ENCODE measurements at regions not wholly inside any gene's neighbourhood (a gene's known extent, or its start where the extent isn't known, plus 50 kb on each side); places are given as distances from the start of the nearest gene placed in this dataset.
"Not testable (repeated sequence)": the region's sequence is repeated elsewhere in the genome, so short reads cannot be mapped to it uniquely, and the experiment has no call there.

DNA sequence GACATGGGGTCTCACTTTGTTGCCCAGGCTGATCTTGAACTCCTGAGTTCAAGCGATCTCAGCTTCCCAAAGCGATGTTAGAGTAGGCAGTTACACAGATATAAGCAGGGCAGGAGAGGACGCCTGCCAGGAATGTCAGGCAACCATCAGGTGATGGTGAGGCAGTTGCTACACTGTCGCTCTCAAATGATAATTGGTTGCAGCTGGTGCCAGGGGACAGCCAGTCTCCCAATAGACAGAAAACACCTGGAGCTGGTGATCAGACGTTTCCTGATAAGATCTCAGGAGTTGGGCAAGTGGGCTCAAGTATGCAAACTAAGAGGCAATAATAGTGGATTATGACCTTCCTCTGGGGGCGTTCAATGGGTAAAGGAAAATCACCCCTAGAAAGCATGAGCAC is 163.1 kb upstream of the RGPD4 start:
- peak; percentile 35 for DNase-seq

DNA sequence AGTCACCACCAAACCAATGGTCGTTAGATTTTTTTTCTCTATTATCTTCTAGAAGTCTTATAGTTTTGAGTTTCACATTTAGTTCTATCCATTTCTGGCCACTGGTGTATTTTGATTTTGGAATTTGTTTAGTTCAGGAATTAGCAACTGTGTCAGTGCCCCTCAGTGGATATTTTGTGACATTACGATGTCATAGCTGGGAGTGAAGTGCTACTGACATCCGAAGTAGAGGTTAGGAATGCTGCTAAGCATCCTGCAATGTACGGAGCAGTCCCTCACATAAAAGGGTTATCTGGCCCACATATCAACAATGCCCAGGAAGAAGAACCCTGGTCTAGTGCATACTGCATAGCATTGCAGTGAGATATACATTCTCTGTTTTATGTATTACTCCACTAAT is 157.4 kb upstream of the RGPD4 start:
- peak; percentile 10 for DNase-seq

DNA sequence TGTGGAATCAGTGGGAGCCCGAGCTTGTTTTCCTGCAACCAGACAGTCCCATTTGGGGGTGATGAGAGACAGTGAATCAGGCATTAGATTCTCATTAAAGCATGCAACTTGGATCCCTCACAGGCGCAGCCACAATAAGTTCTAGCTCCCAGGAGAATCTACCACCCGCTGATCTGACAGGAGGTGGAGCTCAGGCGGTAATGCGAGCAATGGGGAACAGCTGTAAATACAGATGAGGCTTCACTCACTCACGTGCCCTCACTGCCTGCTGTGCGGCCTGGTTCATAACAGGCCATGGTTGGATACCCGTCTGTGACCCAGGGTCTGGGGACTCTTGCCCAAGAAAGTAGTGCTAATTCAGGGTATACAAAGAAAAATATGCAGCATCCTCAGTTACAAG is 144.8 kb upstream of the RGPD4 start:
- DNase-seq, result no peak

DNA sequence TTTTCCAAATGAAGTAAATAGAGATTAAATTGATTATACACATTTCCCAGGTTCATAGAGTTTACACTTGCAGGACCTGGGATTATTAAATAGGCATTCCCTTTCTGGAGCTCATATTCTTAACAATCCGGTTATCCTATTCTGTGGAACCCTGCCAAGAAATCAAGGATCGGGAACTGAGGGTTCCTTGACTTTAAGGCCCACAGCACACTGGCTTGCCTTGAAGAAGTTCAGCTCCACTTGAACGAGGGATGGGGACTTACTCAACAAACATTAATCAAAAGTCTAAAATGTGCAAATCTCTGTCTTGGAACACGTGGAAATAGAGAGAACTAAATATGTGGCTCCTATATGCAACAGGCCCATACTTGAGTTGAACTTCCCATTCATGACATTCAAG is 142.3 kb upstream of the RGPD4 start:
- no peak for DNase-seq

DNA sequence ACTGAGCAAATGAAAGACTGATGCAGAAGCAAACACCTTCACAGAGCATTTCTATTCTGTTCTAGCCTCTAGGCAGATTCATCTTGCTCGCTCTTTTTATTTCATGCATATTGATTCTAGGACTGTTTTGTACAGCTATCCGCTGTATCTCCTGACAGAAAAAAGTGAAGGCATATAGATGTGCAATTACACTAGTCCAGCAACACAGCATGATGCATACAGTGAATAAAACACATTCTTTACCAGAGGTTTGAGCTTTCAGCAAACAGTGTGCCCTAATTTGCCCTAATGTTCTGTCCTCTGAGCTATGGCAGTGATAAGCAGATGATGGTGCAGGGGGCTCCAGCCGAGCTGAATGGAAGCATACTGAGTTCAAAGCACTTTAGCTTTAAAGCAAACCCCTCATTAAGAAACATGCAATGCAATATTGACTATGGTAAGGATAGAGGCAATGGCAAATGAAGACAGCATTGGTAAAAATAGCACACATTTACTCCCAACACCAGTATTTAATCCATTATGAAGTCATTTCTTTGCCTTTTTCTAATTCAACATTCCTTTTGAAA is 141.2 kb upstream of the RGPD4 start:
- DNase-seq, result no peak

DNA sequence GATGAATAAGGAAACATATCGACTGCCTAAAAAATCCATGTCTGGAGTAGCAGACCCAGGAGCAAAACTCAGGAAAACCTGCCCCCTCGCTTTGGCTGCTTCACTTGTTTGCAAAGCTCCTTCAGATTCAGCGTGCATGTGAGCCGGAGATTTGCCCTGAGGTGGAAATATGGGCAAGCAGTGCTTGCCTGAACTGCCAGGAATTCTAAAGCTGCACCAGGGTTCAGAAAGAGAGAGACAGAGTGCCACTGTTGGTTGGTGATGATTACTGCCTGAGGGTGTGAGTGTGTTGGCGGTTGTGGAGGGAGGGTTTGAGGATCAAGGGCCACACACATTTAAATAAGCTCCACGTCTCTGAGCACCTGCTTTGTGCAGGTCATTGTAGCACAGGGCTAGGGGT is 139.6 kb upstream of the RGPD4 start:
- no peak for DNase-seq

DNA sequence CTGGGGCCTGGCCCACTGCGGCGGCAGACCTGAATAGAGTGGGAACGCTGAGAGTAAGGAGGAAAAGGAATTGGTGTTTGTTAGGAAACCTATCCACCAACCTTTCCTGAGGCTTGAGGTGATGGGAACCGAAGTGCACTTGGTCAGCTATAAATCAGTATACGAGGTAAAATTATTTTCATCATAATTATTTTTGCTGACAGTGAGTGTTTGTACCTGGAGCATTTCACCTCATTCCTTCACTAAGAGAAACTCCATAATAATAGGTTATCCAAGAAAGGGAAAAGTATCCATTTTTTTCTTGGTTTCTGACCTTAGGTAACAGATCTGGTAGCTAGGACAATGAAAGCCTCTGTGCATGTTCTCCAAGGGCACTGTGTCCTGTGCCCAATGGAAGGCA is 138.6 kb upstream of the RGPD4 start:
- no peak for DNase-seq

DNA sequence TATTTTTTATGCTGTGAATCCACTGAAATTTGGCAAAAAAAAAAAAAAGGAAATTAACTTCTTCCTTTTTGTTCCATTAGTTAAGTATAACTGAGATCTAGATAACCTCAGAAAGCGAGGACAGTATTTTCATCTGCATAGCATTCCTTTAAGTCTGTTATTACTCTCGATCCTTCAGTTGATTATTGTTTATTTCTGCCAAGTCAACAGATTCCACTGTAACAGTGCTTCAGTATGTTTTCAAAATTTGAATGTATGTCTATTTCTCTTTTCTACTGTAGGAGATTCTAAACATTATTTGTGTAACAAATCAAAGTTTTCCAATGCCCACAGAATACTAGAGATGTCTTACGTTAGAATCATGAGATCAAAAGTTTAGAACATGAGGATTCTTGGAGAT is 133.1 kb upstream of the RGPD4 start:
- DNase-seq, result no peak

DNA sequence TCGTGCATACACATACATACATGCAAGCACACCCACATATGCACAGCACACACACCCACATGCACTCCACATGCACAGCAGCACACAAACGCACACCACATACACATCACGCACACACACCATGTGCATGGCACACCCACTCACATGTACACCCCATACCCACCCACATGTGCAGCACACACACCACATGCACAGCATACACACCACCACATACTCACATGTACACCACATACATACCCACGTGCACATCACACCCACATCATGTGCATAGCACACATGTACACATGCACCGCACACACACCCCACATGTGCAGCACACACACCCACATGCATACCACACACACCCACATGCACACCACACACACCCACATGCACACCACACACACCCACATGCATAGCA is 132.0 kb upstream of the RGPD4 start:
- DNase-seq, result no peak

DNA sequence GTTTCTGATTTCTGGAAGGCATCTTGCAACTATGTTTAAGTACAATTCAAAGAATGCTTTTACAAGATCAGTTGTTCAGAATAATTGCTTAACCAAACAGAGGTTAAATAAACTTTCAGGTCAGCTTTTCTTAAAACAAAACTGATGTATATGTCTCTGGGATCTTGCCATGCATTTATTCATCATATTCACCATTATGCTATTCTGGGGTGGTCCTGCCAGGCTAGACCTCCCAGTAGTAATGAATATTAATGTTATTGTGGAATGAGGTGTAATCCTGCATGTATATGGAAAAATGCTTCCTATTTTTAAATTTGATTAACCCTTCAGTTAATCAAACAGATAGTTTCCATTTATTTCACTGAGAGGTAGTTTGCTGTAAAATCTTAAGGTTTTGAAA is 129.3 kb upstream of the RGPD4 start:
- DNase-seq, result no peak

DNA sequence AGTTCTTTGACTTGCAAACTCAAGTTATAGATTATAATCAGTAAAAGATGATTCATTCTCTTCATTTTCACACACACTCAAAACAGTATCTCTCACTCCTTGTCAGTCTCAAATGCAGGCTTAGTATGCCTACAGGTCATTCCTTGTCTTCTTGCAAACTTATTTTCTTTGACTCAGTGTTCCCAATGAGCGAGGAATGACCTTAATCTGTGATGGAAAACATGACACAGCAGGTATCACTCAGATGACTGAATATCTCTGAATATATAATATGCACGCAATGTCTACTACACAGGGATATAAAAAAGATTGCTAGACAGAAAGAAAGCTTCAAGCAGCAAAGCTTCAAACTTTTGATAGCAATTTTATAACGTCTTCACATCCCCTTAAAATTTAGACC is 127.8 kb upstream of the RGPD4 start:
- DNase-seq, result no peak

DNA sequence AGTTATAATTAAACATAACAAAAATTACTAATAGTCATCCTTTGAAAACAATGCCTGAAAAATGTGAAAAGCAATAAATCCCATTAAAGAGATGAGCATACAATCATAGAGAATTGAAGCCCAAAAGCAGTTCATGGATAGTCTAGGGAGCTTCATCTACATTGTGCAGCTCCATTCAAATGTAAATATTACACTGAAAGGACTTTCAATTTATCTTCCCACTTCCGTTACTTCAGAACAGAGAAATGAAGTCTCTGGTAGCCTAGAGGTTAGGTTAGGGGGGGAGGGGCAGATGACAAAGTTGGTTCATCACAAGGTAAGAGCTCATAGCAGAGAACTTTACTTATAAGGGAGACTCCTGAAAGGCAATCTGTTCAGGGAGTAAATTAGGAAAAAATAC is 126.6 kb upstream of the RGPD4 start:
- no peak for DNase-seq

DNA sequence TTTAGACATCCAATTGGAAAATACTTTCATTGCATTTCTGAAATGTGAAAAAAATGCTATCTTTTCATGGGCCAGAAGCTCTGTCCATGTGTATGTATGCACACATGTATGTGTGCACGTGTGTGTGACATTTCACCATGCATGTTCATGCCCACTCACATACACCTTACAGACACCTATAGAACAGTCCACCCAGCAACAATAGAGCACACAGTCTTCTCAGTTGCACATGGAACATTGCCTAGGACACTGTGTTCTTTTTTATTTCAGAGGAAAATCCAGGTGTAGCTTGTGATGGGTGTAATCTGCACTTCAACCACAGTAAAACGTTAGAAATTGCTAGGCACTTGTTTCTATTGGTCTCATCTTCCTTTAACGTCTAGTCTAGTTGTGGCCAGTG is 114.8 kb upstream of the RGPD4 start:
- DNase-seq, result no peak

DNA sequence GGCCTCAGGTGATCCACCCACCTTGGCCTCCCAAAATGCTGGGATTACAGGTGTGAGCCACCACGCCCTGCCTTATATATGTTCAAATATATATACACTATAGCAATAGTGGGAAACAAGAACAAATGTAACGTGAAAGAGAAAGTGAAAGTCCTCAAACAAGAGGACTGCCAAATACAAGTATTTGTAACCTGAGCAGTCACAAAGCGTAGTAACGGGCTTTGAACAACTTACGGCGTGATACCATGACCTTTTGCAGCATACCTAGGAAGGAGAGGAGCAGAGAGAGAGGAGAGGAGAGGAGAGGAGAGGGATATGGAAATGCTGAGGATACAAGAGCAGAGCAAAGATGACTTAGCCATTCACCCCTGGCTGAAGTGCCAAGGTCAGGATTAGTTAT is 113.8 kb upstream of the RGPD4 start:
- DNase-seq, result peak; percentile 12

DNA sequence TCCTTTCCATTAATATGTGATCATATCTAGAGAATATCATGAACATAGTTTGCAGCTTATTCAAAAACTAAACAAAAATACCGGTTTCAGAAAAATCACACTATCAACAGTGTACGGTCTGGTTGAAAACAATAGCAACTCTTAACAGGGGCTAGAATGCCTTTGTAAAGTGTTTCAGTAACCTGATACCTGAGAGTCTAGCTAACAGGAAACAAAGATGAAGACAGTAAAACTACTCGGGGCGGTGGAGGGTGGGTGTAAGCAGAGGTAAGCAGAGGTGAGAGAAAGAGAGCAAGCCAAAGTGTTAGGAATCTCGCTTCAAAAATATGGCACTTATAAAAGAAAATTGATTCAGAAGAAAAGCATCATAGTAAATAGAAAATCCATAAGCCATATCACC is 109.0 kb upstream of the RGPD4 start:
- DNase-seq, result peak; percentile 66

DNA sequence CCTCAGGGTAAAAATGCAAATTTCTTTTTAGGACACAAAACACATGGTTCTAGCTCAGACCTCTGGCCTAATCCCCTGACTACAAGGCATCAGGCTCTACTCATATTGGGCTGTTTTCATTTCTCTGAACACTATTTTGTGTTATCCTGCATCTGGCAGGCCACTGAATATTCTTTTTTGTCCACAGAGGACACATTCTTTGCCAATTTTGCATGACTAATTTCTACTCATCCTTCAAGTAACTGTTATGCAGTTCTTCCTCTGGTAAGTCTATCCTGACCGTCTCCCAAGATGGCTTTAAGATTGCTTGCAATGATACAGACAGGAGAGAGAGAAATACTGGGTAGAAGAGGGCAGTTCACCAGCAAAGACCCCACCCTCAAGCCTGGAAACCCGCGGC is 107.6 kb upstream of the RGPD4 start:
- DNase-seq, result no peak

DNA sequence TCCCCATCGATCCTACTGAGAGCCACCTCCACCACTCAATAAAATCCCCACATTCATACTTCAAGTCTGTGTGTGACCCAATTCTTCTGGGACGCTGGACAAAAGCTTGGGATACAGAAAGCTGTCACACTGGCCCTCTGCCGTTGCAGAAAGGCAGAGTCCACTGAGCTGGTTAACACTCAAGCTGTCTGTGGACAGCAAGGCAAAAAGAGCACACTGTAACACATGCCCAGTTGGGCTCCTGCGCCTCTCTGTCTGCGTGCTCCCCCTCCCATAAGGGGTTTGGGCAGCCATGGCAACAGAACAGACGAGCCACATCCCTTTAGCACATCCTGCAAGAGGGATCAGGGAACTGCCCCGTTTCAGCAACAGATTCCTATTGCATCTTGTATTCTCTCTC is 106.9 kb upstream of the RGPD4 start:
- DNase-seq, result no peak

DNA sequence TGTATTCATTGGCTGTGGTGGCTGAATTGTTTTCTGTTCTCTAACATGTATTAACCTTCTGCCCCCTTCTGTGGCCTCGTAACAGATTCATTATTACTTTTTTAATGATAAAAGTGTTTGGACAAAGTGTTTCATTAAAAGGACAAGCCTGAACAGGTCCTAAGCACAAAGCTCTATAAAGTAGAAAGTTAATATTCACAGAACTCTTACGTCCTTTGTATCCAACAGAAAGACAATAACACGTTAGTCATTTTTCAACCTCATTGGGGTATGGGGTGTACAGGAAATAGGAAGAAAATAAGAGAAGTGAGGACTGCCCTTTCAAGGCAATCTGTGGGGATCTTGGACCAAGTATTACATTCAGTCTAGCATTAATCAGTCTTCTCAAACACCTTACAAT is 105.5 kb upstream of the RGPD4 start:
- no peak for DNase-seq

DNA sequence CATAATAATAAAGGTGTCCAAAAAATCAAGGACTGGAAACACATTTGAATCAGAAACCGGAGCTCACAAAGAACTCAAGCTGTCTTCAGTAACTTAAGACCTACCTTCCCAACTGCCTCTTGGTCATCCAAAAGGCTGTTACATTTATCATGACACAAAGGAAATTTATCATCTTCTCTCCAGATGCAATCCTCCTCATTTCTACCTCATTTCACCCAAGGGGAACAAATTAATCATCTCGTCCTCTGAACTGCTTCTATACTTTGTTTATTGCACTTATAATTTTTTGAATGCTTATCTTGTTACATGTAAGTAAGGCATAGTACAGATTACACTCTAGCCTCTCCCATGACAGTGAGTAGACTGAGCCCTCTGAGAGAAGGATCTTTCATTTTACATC is 105.1 kb upstream of the RGPD4 start:
- no peak for DNase-seq

DNA sequence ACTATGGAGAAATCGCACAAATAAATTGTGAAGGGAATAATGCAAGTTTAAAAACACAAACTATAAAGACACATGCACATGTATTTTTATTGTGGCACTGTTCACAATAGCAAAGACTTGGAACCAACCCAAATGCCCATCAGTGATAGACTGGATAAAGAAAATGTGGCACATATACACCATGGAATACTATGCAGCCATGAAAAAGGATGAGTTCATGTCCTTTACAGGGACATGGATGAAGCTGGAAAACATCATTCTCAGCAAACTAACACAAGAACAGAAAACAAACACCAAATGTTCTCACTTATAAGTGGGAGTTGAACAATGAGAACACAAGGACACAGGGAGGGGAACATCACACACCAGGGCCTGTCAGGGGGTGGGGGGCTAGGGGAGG is 100.9 kb upstream of the RGPD4 start:
- DNase-seq, result not testable (repeated sequence)

DNA sequence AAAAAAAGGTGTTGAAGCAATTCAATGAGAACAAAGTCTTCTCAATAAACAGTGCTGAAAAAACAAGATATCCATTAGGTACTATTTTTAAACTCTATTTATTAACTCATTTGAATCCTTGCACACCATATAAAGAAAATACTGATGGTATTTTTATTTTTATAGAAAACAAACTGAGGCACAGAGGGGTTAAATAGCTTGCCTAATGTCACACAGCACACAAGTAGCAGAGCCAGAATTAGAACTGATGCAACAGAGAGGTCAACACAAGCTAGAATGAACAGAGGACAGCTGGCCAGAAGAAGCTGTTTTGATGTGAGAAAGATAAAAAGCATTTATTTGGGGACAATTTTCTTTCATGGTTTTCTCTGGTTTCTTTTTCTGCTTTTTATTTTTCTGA is 99.4 kb upstream of the RGPD4 start:
- DNase-seq, result no peak

DNA sequence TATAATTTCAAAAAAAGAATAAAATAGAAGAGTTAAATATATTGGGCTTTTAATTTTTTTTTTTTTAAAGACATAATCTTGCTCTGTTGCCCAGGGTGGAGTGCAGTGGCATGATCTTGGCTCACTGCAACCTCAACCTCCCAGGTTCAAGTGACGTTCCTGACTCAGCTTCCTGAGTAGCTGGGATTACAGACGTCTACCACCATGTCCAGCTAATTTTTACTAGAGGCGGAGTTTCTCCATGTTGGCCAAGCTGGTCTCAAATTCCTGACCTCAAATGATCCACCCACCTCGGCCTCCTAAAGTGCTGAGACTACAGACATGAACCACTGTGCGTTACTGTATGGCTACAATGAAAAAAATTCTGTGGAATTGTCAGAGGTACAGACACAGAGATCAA is 98.1 kb upstream of the RGPD4 start:
- no peak for DNase-seq

DNA sequence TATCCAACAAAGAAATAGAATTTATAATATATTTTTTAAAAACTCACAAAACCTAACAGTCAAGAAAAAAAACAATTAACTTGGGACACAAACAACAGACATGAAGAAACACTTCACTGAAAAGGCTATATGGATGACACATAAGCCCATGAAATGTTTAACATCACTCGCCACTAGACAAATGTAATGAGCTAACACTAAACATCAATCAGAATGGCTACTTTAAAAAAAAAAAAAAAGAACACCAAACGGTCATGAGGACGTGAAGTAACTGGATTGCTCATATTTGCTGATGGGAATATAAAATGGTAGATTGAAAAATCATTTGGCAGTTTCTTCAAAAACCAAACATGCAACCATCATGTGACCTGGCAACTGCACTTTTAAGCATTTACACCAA is 97.3 kb upstream of the RGPD4 start:
- no peak for DNase-seq

DNA sequence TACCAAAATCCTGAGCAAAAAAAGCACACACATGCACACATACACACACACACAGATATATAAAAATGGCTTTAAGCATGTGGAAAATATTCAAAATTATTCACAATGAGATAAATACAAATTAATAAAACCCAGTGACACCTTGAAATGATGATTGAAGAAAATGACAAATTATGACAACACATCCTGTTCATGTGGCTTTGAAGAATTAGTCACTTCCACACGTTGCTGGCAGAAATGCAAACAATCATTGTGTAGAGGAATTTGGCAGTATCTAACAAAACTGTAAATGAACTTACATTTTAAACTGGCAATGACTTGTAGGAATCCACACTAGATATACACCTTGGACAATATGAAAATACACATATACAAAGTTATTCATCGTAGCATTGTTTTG is 95.8 kb upstream of the RGPD4 start:
- no peak for DNase-seq

DNA sequence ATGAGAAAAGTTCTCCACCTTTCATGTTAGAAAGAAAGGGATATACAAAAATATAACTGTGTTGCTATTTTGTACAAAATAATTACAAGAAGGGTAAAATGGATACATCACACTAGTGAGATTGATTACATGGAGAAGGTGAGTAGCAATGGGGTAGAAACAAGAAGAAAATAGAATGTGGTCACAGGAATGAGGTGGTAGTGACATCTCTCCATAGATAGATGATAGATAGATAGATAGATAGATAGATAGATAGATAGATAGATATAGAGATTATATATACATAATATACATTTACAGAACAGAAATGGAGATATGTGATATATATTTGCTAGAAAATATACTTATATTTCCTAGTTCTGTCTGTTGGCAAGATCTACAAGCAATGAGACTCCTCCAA is 95.3 kb upstream of the RGPD4 start:
- no peak for DNase-seq

DNA sequence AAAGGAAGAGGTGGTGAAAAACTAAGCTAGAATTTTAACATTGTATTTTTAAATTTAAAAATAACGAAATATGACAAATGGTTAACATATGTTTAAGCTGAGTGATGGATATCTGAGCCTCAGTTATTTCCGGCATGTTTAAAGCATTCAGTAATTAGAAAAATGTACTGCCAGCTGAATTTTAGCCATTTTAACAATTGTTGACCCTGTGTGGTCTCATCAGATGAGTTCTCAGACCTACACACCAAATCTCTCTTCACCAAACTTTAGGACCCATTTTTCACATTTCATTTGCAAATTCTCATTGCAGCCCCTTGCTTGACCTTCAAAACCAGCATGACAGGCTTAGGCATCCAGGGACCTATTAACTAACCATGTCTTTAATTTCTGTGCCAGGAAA is 91.5 kb upstream of the RGPD4 start:
- DNase-seq, result no peak
